Uterus (tissue), 3 donors: ENCODE measurements at regions not wholly inside any gene's neighbourhood (a gene's known extent, or its start where the extent isn't known, plus 50 kb on each side); places are given as distances from the start of the nearest gene placed in this dataset.

Source experiments
- DNase-seq, 2 donors: peaks; one replicate each; pipeline ENCODE4 v3.0.0-alpha.2; 2019 to 2020
- H3K27ac ChIP-seq, 2 donors: fragments of 200-600 bp; sonication (generic); 1 replicate in 1 of 2; 2 replicates in 1 of 2; pipeline ENCODE4 v1.5.1; 2016 to 2018
- H3K27me3 ChIP-seq, 2 donors: fragments of 200-600 bp; sonication (generic); one replicate each; pipeline ENCODE4 v1.5.1; 2018 to 2019; ENCODE audit warnings: control low read depth in 1 of 2
- H3K36me3 ChIP-seq, 2 donors: fragments of 200-600 bp; sonication (generic); one replicate each; pipeline ENCODE4 v1.5.1; 2019; ENCODE audit warnings: control low read depth in 1 of 2
- H3K4me1 ChIP-seq, 2 donors: fragments of 200-600 bp; sonication (generic); one replicate each; pipeline ENCODE4 v1.5.1; 2018 to 2019; ENCODE audit warnings: control low read depth in 1 of 2
- H3K4me3 ChIP-seq, 2 donors: fragments of 200-600 bp; sonication (generic); 1 replicate in 1 of 2; 2 replicates in 1 of 2; pipeline ENCODE4 v1.5.1; 2018 to 2019; ENCODE audit warnings: mild to moderate bottlenecking in 1 of 2
- H3K9me3 ChIP-seq, 2 donors: fragments of 200-600 bp; sonication (generic); one replicate each; pipeline ENCODE4 v1.5.1; 2019; ENCODE audit warnings: control low read depth in 1 of 2
- POLR2A ChIP-seq, 2 donors: fragments of 450-650 bp; IDR thresholded peaks; one replicate each; pipeline ENCODE4 v1.6.1; 2016; ENCODE audit warnings: antibody characterized with exemption in 2 of 2, mild to moderate bottlenecking in 1 of 2, moderate library complexity in 1 of 2
- intact Hi-C: fragments of 100-400 bp; cut with DNase I; formaldehyde crosslinking; loops from one replicate; pipeline ENCODE4 v1.15.1; 2023; ENCODE audit warnings: low total_unique reads
- TF ChIP-seq, protein P1 (sequence below), 4 experiments: fragments of 200-600 bp in 2 of 4; fragments of 450-650 bp in 2 of 4; sonication (generic) in 2 of 4; IDR thresholded peaks; one replicate each; pipeline ENCODE4 v1.5.1; 2016 to 2019; ENCODE audit warnings: antibody characterized with exemption in 4 of 4, mild to moderate bottlenecking in 2 of 4, moderate library complexity in 1 of 4
- donor health status: DM: yes; HTN: yes; CAD: no.

DNA sequence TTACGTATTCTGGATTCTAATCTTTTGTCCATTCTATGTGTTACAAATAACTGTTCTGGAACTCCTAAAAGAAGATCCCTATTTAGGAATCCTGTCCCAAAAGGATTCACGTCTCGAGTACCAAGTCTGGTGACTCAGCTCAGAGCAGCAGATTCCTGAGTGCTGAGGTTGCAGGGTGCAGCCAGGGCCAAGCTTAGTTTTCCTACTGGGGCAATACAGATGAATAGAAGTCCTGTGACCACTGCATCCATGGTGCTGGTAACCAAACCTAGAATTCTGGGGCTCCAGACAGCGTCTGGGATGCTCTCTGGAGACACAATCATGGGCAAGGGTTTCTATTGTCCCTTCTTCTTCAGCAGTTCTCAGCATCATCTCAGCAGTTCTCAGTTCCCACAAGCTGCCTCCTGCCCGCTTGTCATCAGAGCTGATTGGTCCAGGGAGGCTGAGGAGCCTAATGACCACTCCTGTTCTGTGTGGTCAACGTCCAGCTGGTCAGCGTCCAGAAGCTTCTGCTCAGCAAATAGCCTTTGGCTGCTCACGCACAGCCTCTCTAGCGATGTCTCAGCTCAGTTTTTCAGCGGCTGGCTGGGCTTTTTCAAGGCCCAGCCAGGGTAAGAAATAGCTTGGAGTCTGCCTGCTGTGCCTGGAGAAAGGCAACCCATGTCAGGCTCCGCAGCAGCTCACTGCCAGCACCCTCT is 50.4 kb upstream of the C7orf33 start:
- H3K9me3 ChIP-seq = no peaks in the 10 kb centered on the region
- no peak for TF ChIP-seq POLR2A (IDR thresholded peaks at IDR 0.05)
- TF ChIP-seq, protein P1, sequence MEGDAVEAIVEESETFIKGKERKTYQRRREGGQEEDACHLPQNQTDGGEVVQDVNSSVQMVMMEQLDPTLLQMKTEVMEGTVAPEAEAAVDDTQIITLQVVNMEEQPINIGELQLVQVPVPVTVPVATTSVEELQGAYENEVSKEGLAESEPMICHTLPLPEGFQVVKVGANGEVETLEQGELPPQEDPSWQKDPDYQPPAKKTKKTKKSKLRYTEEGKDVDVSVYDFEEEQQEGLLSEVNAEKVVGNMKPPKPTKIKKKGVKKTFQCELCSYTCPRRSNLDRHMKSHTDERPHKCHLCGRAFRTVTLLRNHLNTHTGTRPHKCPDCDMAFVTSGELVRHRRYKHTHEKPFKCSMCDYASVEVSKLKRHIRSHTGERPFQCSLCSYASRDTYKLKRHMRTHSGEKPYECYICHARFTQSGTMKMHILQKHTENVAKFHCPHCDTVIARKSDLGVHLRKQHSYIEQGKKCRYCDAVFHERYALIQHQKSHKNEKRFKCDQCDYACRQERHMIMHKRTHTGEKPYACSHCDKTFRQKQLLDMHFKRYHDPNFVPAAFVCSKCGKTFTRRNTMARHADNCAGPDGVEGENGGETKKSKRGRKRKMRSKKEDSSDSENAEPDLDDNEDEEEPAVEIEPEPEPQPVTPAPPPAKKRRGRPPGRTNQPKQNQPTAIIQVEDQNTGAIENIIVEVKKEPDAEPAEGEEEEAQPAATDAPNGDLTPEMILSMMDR (IDR thresholded peaks at IDR 0.05) = no peak
- H3K27ac ChIP-seq = peak overlapping the region; percentile 46 to 62
- DNase-seq = peak; percentile 33 to 68
- H3K27me3 ChIP-seq = no peaks in the 10 kb centered on the region
- H3K4me3 ChIP-seq = no peak overlapping the region
- intact Hi-C loops = no loop called here
- no peaks in the 10 kb centered on the region for H3K4me1 ChIP-seq
- H3K36me3 ChIP-seq = no peaks in the 10 kb centered on the region
